Hematopoietic multipotent progenitor cell treated with erythropoietin and hydrocortisone succinate and interleukin-3 and kit ligand, for 15 days (in vitro differentiated cells): ENCODE measurements at regions not wholly inside any gene's neighbourhood (a gene's known extent, or its start where the extent isn't known, plus 50 kb on each side); places are given as distances from the start of the nearest gene placed in this dataset.
"Not testable (repeated sequence)": the region's sequence is repeated elsewhere in the genome, so short reads cannot be mapped to it uniquely, and the experiment has no call there.

ENCODE experiments used
- DNase-seq: peaks from one replicate; pipeline ENCODE4 v3.0.0-alpha.2; 2015; ENCODE audit warnings: low spot score

GRCh38 chr5:154702477-154702876 lies 52.7 kb upstream of the LARP1 start:
- no peak for DNase-seq

GRCh38 chr5:154701725-154702124 lies 53.5 kb upstream of the LARP1 start:
- DNase-seq, result not testable (repeated sequence)

- DNase-seq, result no peak
These were observed 54.0 kb upstream of the LARP1 start for GRCh38 chr5:154701181-154701580.

GRCh38 chr5:154700289-154700928 lies 54.8 kb upstream of the LARP1 start:
- DNase-seq, result not testable (repeated sequence)

- DNase-seq, result no peak
These were observed 56.4 kb upstream of the LARP1 start for GRCh38 chr5:154698763-154699162.

GRCh38 chr5:154697371-154697770 lies 57.8 kb upstream of the LARP1 start:
- no peak for DNase-seq

GRCh38 chr5:154696891-154697290 lies 58.3 kb upstream of the LARP1 start:
- no peak for DNase-seq

GRCh38 chr5:154694159-154694558 lies 61.0 kb upstream of the LARP1 start:
- DNase-seq, result no peak

- no peak for DNase-seq
These were observed 64.7 kb upstream of the LARP1 start for GRCh38 chr5:154690488-154690887.

GRCh38 chr5:154686490-154686889 lies 68.7 kb upstream of the LARP1 start:
- DNase-seq, result no peak

GRCh38 chr5:154683101-154683880 lies 71.9 kb upstream of the LARP1 start:
- no peak for DNase-seq

- no peak for DNase-seq
These were observed 75.7 kb upstream of the LARP1 start for GRCh38 chr5:154679501-154679900.

GRCh38 chr5:154677921-154678320 lies 77.3 kb upstream of the LARP1 start:
- no peak for DNase-seq

- DNase-seq, result no peak
These were observed 78.7 kb upstream of the LARP1 start for GRCh38 chr5:154676508-154676907.

GRCh38 chr5:154674029-154674428 lies 81.1 kb upstream of the LARP1 start:
- no peak for DNase-seq

GRCh38 chr5:154673506-154673905 lies 81.7 kb upstream of the LARP1 start:
- DNase-seq, result no peak

- DNase-seq, result not testable (repeated sequence)
These were observed 85.3 kb upstream of the LARP1 start for GRCh38 chr5:154669913-154670312.

- DNase-seq, result no peak
These were observed 85.8 kb upstream of the LARP1 start for GRCh38 chr5:154669402-154669801.

- no peak for DNase-seq
These were observed 90.3 kb upstream of the LARP1 start for GRCh38 chr5:154664869-154665268.

- no peak for DNase-seq
These were observed 91.8 kb upstream of the LARP1 start for GRCh38 chr5:154663424-154663823.

- peak; percentile 79 for DNase-seq
These were observed 100.4 kb upstream of the LARP1 start for GRCh38 chr5:154654486-154655371.

- peak; percentile 99 for DNase-seq
These were observed 101.3 kb upstream of the LARP1 start for GRCh38 chr5:154653764-154654485.
